ENCODE measurements at regions not wholly inside any gene's neighbourhood (a gene's known extent, or its start where the extent isn't known, plus 50 kb on each side); places are given as distances from the start of the nearest gene placed in this dataset.

DNA sequence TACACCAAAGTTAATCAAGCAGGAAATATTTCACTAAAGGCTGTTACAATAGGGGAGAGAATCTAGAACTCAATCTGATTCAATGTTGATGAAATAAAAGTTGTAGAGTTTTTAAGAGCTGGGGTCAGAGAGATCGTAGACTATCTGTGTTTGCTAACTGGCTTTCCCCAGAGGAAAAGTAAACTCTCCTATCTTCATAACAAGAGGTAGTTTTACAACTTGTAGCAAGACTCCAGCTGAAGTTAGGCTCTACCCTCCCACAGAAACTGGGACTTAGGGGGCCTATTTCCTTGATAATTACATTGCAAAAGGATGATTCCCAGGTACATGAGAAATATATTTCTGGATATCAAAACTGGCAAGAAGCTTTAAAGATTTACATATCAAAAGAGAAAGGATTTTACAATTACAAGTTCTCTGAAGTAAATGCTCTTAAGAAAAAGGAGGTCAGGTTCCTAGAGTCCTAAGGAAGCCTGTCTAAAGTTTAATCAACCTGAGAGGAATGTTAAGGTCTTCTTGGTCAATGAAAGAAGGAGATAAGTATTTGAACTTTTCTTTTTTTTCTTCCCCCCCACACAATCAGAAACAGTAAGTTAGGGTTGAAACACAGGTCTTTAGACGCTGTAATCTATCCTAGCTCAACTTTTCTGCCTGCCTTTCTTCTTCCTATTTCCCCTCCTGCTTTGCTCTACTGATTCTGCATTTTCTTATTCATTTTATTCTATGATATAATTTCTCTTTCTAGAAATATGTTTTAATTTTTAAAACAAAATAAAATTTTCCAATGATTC lies 692.2 kb upstream of the LINC00305 start:
- TF ChIP-seq, protein P1, sequence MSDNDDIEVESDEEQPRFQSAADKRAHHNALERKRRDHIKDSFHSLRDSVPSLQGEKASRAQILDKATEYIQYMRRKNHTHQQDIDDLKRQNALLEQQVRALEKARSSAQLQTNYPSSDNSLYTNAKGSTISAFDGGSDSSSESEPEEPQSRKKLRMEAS (IDR thresholded peaks at IDR 0.05; ENCODE audit: low read depth, low read length), result no peak
- TF ChIP-seq POLR2A (IDR thresholded peaks at IDR 0.05; ENCODE audit: extremely low read depth, insufficient read length), result no peak
